GM12864 (cell line): ENCODE measurements at regions not wholly inside any gene's neighbourhood (a gene's known extent, or its start where the extent isn't known, plus 50 kb on each side); places are given as distances from the start of the nearest gene placed in this dataset.
"Not testable (repeated sequence)": the region's sequence is repeated elsewhere in the genome, so short reads cannot be mapped to it uniquely, and the experiment has no call there.

Experiments used
- DNase-seq: peaks from one replicate; pipeline ENCODE4 v3.0.0-alpha.2; 2011; ENCODE audit warnings: low read depth
- H3K4me3 ChIP-seq: 2 replicates; pipeline ENCODE4 v1.5.1; 2011; ENCODE audit warnings: mild to moderate bottlenecking, low read depth, low read length, control low read depth
- CTCF ChIP-seq: IDR thresholded peaks from 2 replicates; pipeline ENCODE4 v1.5.1; 2011; ENCODE audit warnings: low read depth, mild to moderate bottlenecking, moderate library complexity, low read length, control low read depth, inconsistent platforms; ENCODE audit errors: missing control alignments

GRCh38 chr12:68441167-68441566, 109.0 kb upstream of the MDM1 start:
- TF ChIP-seq CTCF: no peak
- H3K4me3 ChIP-seq: no peak overlapping the region; the same call in 1 of the 2 replicates
- DNase-seq: no peak

- DNase-seq, H3K4me3 ChIP-seq: not testable (repeated sequence)
Observed at GRCh38 chr12:68442353-68442972, 110.3 kb upstream of the MDM1 start.

- not testable (repeated sequence) for DNase-seq, H3K4me3 ChIP-seq
Observed at GRCh38 chr12:68443695-68444094, 111.5 kb upstream of the MDM1 start.

- no peak for DNase-seq
- TF ChIP-seq CTCF: no peak
- H3K4me3 ChIP-seq: no peak overlapping the region
Observed at GRCh38 chr12:68445824-68446223, 113.7 kb upstream of the MDM1 start.

- TF ChIP-seq CTCF: no peak
- DNase-seq: no peak
- no peak overlapping the region for H3K4me3 ChIP-seq
Observed at GRCh38 chr12:68446384-68446783, 114.2 kb upstream of the MDM1 start.

GRCh38 chr12:68446901-68447796, 115.0 kb upstream of the MDM1 start:
- no peak for DNase-seq
- TF ChIP-seq CTCF: no peak
- peak overlapping the region; percentile 8; the same call in 1 of the 2 replicates for H3K4me3 ChIP-seq

- no peak for TF ChIP-seq CTCF
- no peak for DNase-seq
- H3K4me3 ChIP-seq: no peak overlapping the region; the same call in 1 of the 2 replicates
Observed at GRCh38 chr12:68447797-68448260, 115.7 kb upstream of the MDM1 start.

GRCh38 chr12:68449196-68449595, 117.0 kb upstream of the MDM1 start:
- no peak for TF ChIP-seq CTCF
- no peak overlapping the region; the same call in 1 of the 2 replicates for H3K4me3 ChIP-seq
- no peak for DNase-seq
